Uterus (tissue), 2 donors: ENCODE measurements at regions not wholly inside any gene's neighbourhood (a gene's known extent, or its start where the extent isn't known, plus 50 kb on each side); places are given as distances from the start of the nearest gene placed in this dataset.

Source experiments
- CTCF ChIP-seq, 4 experiments: fragments of 200-600 bp in 2 of 4; fragments of 450-650 bp in 2 of 4; sonication (generic) in 2 of 4; IDR thresholded peaks; one replicate each; pipeline ENCODE4 v1.5.1; 2016 to 2019; ENCODE audit warnings: antibody characterized with exemption in 4 of 4, mild to moderate bottlenecking in 2 of 4, moderate library complexity in 1 of 4
- POLR2A ChIP-seq, 2 donors: fragments of 450-650 bp; IDR thresholded peaks; one replicate each; pipeline ENCODE4 v1.6.1; 2016; ENCODE audit warnings: antibody characterized with exemption in 2 of 2, mild to moderate bottlenecking in 1 of 2, moderate library complexity in 1 of 2

GRCh38 chr10:31731711-31732110 lies 196.9 kb downstream of the ARHGAP12 start:
- TF ChIP-seq CTCF (IDR thresholded peaks at IDR 0.05) (no peak), POLR2A (IDR thresholded peaks at IDR 0.05) (no peak)
